ENCODE measurements at regions not wholly inside any gene's neighbourhood (a gene's known extent, or its start where the extent isn't known, plus 50 kb on each side); places are given as distances from the start of the nearest gene placed in this dataset.

DNA sequence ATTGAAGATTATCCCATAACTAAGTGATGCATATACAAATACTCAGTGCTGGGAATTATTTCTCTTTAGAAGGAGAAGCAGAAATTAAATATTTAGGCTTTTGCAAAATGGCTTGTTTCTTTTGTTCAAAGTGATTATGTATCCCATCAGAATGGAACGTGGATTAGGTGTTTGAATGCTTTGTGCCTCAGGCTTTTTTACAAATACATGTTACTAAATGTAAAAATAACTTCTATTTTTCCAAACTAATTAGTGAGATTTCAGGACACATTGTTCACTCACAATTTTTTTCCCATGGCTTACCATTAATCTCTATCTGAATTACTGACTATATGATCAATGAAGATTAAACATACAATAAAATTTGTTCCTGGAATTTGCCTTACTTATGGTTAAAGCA is 925.9 kb upstream of the CITED2 start:
- H3K4me1 ChIP-seq (ENCODE audit: control insufficient read depth, insufficient read depth, low read length), result no peaks in the 10 kb centered on the region
- H3K9me3 ChIP-seq (replicated peaks; ENCODE audit: low read length), result no peaks in the 10 kb centered on the region
- no peaks in the 10 kb centered on the region for H3K36me3 ChIP-seq (ENCODE audit: insufficient read depth, low read length)
- no peaks in the 10 kb centered on the region for H3K27me3 ChIP-seq (ENCODE audit: control insufficient read depth, insufficient read depth, low read length)
- H3K4me2 ChIP-seq (ENCODE audit: low read length), result no peak overlapping the region
- H3K9ac ChIP-seq (ENCODE audit: low read depth, low read length), result no peak overlapping the region
- no peak overlapping the region for H3K4me3 ChIP-seq (ENCODE audit: low read length)

DNA sequence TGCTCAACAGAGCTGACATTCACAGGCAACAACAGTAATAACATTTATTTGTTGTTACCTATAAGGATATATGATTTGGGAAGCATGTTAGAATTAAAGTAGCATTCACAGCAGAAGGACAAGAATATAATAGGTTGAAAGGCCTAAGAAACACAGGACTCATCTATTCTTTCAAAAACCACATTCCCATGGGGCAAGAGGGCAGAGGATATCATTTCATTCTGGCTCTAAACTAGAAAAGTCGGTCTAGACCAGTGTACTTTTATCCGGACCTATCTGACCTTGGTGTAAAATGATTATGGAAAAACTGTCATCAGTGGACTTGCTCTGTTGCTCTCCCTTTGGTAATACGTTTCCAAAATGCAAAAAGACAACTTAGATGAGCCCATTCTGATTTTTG is 914.7 kb upstream of the CITED2 start:
- H3K4me2 ChIP-seq (ENCODE audit: low read length), result no peak overlapping the region
- no peak overlapping the region for H3K4me3 ChIP-seq (ENCODE audit: low read length)
- H3K4me1 ChIP-seq (ENCODE audit: control insufficient read depth, insufficient read depth, low read length), result peaks cover 10% of the 10 kb centered on the region

DNA sequence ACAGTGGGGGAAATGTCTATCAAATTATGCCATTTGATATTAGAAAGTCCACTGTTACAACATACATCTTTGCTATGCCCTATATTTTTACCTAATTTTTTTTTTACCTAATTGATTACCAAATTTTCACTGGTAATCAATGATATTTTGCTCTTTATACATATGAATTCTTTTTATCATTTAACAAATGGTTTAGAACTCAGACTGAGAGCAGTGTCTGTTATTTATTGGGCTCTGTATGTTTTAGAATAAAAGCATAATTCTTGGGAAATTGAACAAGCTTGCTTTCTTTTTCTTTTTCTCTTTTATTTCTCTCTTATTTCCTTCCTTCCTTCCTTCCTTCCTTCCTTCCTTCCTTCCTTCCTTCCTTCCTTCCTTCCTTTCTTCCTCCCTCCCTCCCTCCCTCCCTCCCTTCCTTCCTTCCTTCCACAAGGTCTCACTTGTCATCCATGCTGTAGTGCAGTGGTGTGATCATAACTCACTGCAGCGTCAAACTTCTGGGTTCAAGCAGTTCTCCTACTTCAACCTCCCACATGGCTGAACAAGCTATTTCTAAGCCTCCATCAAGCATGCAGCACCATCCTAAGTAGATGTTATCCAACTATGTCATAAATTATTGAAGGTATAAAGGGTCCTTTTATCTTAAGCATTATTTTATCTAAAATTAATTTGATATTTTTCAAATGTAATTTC is 911.7 kb upstream of the CITED2 start:
- Histone ChIP-seq H3K27me3 (ENCODE audit: control insufficient read depth, insufficient read depth, low read length) (no peaks in the 10 kb centered on the region), H3K9me3 (replicated peaks; ENCODE audit: low read length) (no peaks in the 10 kb centered on the region), H3K4me2 (ENCODE audit: low read length) (no peak overlapping the region), H3K4me3 (ENCODE audit: low read length) (no peak overlapping the region), H3K9ac (ENCODE audit: low read depth, low read length) (no peak overlapping the region), H3K4me1 (ENCODE audit: control insufficient read depth, insufficient read depth, low read length) (peaks cover 10% of the 10 kb centered on the region), H3K36me3 (ENCODE audit: insufficient read depth, low read length) (no peaks in the 10 kb centered on the region)

More for the DNA sequence above, 914.7 kb upstream of the CITED2 start:
- H3K27me3 ChIP-seq (ENCODE audit: control insufficient read depth, insufficient read depth, low read length), result no peaks in the 10 kb centered on the region
- H3K9ac ChIP-seq (ENCODE audit: low read depth, low read length), result no peak overlapping the region
- no peaks in the 10 kb centered on the region for H3K36me3 ChIP-seq (ENCODE audit: insufficient read depth, low read length)
- H3K9me3 ChIP-seq (replicated peaks; ENCODE audit: low read length), result no peaks in the 10 kb centered on the region

DNA sequence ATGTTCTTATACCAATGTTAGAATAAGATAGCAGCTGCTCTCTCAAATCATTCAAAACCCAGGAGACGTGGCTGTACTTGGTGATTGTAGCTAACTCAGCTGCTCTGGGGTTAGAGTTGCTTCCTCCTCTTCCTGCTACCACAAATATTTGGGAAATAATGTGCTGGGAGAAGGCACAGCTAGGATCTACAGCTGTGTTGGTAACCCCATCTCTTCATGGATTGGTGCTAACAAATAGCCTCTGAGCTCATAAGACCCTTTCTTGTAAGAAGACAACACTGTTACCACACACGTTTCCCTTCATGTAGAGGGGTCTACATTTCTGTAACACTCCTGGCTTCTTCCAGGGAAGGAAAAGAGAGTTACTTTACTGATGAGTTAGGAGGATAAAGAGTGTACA is 911.0 kb upstream of the CITED2 start:
- Histone ChIP-seq H3K4me2 (ENCODE audit: low read length) (peak overlapping the region; percentile 12), H3K4me3 (ENCODE audit: low read length) (no peak overlapping the region), H3K4me1 (ENCODE audit: control insufficient read depth, insufficient read depth, low read length) (peaks cover 10% of the 10 kb centered on the region), H3K9ac (ENCODE audit: low read depth, low read length) (peak overlapping the region; percentile 36), H3K9me3 (replicated peaks; ENCODE audit: low read length) (no peaks in the 10 kb centered on the region), H3K27me3 (ENCODE audit: control insufficient read depth, insufficient read depth, low read length) (no peaks in the 10 kb centered on the region), H3K36me3 (ENCODE audit: insufficient read depth, low read length) (no peaks in the 10 kb centered on the region)

DNA sequence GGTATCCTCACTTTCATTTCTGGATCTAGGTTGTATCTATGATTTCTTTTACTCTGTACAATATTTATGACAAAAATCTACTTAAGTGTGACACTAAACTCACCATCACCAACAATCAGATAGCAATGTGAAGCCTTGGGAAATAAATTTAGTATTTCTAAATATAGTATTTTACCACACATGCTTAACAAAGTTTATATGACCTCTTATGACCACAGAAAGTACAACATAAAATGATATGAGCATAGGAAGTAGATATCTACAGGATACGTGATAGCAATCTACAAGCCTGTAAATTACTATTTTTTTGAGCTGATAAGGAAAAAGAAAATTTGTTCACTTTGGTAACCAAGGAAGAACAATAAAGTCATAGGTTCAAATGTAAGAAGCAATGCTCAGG is 910.4 kb upstream of the CITED2 start:
- no peaks in the 10 kb centered on the region for H3K36me3 ChIP-seq (ENCODE audit: insufficient read depth, low read length)
- no peaks in the 10 kb centered on the region for H3K27me3 ChIP-seq (ENCODE audit: control insufficient read depth, insufficient read depth, low read length)
- no peaks in the 10 kb centered on the region for H3K9me3 ChIP-seq (replicated peaks; ENCODE audit: low read length)
- no peak overlapping the region for H3K4me3 ChIP-seq (ENCODE audit: low read length)
- H3K4me1 ChIP-seq (ENCODE audit: control insufficient read depth, insufficient read depth, low read length), result peaks cover 10% of the 10 kb centered on the region
- H3K4me2 ChIP-seq (ENCODE audit: low read length), result no peak overlapping the region
- H3K9ac ChIP-seq (ENCODE audit: low read depth, low read length), result peak overlapping the region; percentile 36

DNA sequence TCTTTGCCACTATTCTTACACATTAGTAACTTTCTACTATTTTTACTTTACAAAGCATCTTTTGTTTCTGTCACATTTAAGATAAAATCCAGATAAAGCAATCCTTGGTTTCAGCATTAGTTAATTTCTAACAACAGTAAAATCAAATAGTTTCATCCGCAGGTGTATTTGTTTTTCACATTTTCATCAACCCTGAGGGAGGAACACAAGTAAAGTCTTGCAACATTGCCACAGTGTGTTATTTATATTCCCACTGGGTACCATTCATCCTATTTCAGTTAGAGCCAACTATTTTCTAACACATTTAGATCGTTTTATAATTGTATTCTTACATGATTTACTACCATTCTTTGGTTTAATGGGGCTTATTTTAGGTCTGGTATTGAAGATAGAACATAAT is 908.7 kb upstream of the CITED2 start:
- no peak overlapping the region for H3K4me3 ChIP-seq (ENCODE audit: low read length)
- no peaks in the 10 kb centered on the region for H3K27me3 ChIP-seq (ENCODE audit: control insufficient read depth, insufficient read depth, low read length)
- H3K36me3 ChIP-seq (ENCODE audit: insufficient read depth, low read length), result no peaks in the 10 kb centered on the region
- H3K9me3 ChIP-seq (replicated peaks; ENCODE audit: low read length), result no peaks in the 10 kb centered on the region
- no peak overlapping the region for H3K4me2 ChIP-seq (ENCODE audit: low read length)
- H3K4me1 ChIP-seq (ENCODE audit: control insufficient read depth, insufficient read depth, low read length), result peaks cover 10% of the 10 kb centered on the region
- no peak overlapping the region for H3K9ac ChIP-seq (ENCODE audit: low read depth, low read length)

DNA sequence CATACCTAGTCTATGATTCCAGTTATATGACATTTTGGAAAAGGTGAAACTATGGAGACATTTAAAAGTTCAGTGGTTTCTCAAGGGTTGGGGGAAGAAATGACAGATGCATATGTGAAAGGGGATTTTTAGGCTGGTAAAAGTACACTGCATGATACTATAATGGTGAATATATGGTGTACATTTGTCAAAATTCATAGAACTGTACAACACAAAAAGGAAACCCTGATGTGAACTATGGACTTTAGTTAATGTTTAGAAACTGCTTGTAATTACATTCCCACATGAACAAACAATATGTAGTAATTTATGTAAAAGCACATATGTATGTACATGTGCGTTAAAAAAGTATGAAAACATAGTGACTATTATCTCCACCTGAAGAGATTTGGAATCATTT is 907.3 kb upstream of the CITED2 start:
- no peaks in the 10 kb centered on the region for H3K9me3 ChIP-seq (replicated peaks; ENCODE audit: low read length)
- H3K9ac ChIP-seq (ENCODE audit: low read depth, low read length), result no peak overlapping the region
- H3K4me1 ChIP-seq (ENCODE audit: control insufficient read depth, insufficient read depth, low read length), result peaks cover 10% of the 10 kb centered on the region
- no peak overlapping the region for H3K4me2 ChIP-seq (ENCODE audit: low read length)
- no peak overlapping the region for H3K4me3 ChIP-seq (ENCODE audit: low read length)
- no peaks in the 10 kb centered on the region for H3K27me3 ChIP-seq (ENCODE audit: control insufficient read depth, insufficient read depth, low read length)
- no peaks in the 10 kb centered on the region for H3K36me3 ChIP-seq (ENCODE audit: insufficient read depth, low read length)

DNA sequence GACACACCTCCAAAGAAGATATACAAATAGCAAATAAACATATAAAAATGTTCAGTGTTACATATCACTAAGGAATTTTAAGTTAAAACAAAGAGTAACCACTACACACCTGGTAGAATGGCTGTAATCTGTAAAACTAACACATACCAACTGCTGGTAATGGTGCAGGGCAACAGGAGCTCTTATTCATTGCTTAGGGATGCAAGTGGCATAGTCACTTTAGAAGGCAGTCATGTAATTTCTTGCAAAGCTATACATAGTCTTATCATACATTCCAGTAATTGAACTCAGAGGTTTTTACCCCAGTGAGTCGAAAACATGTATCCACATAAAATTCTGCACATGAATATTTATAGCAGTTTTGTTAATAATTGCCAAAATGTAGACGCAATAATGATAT is 906.8 kb upstream of the CITED2 start:
- Histone ChIP-seq H3K4me3 (ENCODE audit: low read length) (no peak overlapping the region), H3K9ac (ENCODE audit: low read depth, low read length) (no peak overlapping the region), H3K36me3 (ENCODE audit: insufficient read depth, low read length) (no peaks in the 10 kb centered on the region), H3K27me3 (ENCODE audit: control insufficient read depth, insufficient read depth, low read length) (no peaks in the 10 kb centered on the region), H3K9me3 (replicated peaks; ENCODE audit: low read length) (no peaks in the 10 kb centered on the region), H3K4me2 (ENCODE audit: low read length) (no peak overlapping the region), H3K4me1 (ENCODE audit: control insufficient read depth, insufficient read depth, low read length) (peaks cover 10% of the 10 kb centered on the region)

DNA sequence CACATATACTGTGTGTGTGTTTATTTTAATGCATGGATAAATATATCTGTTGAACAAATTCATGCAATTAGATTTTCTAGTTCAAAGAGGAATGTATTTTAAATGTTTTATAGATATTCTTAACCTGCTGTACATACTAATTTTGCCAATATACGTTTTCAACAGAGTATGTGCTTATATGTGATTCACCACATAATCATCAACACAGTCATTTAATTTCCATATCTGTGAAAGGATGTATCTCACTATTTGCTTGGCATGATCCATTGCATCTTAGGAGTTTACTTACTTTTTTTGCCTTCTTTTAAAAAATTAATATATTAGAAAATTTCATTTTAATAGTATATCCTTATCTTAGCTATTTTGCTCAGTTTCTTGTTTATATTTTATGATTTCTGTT is 902.3 kb upstream of the CITED2 start:
- H3K36me3 ChIP-seq (ENCODE audit: insufficient read depth, low read length), result no peaks in the 10 kb centered on the region
- no peak overlapping the region for H3K9ac ChIP-seq (ENCODE audit: low read depth, low read length)
- H3K9me3 ChIP-seq (replicated peaks; ENCODE audit: low read length), result no peaks in the 10 kb centered on the region
- H3K27me3 ChIP-seq (ENCODE audit: control insufficient read depth, insufficient read depth, low read length), result no peaks in the 10 kb centered on the region
- H3K4me2 ChIP-seq (ENCODE audit: low read length), result no peak overlapping the region
- H3K4me3 ChIP-seq (ENCODE audit: low read length), result no peak overlapping the region
- H3K4me1 ChIP-seq (ENCODE audit: control insufficient read depth, insufficient read depth, low read length), result no peaks in the 10 kb centered on the region

DNA sequence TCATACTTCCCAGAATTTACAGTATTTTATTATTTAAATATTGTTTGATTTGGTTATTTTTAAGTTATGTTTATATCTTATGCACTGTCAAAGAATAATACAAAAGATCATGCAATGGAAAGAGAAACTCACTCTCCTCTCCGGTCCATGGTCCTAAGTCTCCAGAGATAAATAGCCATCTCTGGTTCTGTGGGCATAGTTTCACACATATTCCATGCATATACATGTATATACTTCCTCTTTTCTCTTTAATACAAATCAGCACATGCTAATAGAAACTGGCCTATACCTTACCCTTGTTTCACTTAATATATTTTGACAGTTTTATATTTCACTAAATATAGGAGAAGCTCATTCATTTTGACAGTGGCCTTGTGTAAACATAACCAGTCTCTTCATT is 901.7 kb upstream of the CITED2 start:
- Histone ChIP-seq H3K9me3 (replicated peaks; ENCODE audit: low read length) (no peaks in the 10 kb centered on the region), H3K36me3 (ENCODE audit: insufficient read depth, low read length) (no peaks in the 10 kb centered on the region), H3K4me3 (ENCODE audit: low read length) (no peak overlapping the region), H3K4me2 (ENCODE audit: low read length) (no peak overlapping the region), H3K27me3 (ENCODE audit: control insufficient read depth, insufficient read depth, low read length) (no peaks in the 10 kb centered on the region), H3K4me1 (ENCODE audit: control insufficient read depth, insufficient read depth, low read length) (no peaks in the 10 kb centered on the region), H3K9ac (ENCODE audit: low read depth, low read length) (no peak overlapping the region)

DNA sequence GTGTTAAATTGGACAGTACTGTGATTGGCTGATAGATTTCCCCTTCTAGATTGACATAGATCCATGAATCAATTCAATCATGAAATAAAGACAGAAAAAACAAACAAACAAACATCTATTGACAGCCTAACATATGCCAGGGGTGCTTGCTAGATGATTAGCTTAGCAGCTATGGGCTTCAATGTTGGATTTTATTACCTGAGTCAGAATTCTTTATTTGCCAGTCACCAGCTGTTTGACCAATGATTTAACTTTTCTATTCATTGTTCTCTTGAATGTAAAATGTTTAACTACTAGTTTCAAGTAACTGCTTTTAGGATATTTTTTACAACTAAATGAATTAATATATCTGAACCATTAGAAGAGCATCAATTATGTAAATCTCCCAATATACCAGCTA is 901.3 kb upstream of the CITED2 start:
- Histone ChIP-seq H3K9ac (ENCODE audit: low read depth, low read length) (no peak overlapping the region), H3K4me2 (ENCODE audit: low read length) (no peak overlapping the region), H3K36me3 (ENCODE audit: insufficient read depth, low read length) (no peaks in the 10 kb centered on the region), H3K4me1 (ENCODE audit: control insufficient read depth, insufficient read depth, low read length) (no peaks in the 10 kb centered on the region), H3K27me3 (ENCODE audit: control insufficient read depth, insufficient read depth, low read length) (no peaks in the 10 kb centered on the region), H3K4me3 (ENCODE audit: low read length) (no peak overlapping the region), H3K9me3 (replicated peaks; ENCODE audit: low read length) (no peaks in the 10 kb centered on the region)

DNA sequence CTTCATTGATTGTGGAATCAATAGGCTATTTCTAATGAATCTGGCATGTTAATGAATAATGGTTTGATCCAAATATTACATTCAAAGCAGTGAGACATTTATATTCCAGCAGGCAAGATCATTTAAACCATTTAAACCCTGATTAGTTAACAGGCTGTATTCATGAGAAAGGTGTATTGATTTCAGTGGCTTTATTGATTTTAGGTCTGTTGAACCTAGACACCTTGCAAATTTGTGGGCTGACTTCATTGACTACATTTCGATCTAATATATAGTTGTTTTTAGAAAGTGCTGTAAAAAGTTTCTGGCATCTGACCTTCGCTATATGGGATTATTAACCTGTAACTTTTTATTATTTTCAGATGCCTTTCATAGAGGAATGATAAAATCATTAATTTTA is 900.1 kb upstream of the CITED2 start:
- no peak overlapping the region for H3K4me3 ChIP-seq (ENCODE audit: low read length)
- H3K27me3 ChIP-seq (ENCODE audit: control insufficient read depth, insufficient read depth, low read length), result no peaks in the 10 kb centered on the region
- no peaks in the 10 kb centered on the region for H3K9me3 ChIP-seq (replicated peaks; ENCODE audit: low read length)
- H3K4me1 ChIP-seq (ENCODE audit: control insufficient read depth, insufficient read depth, low read length), result peaks cover 6% of the 10 kb centered on the region
- no peak overlapping the region for H3K9ac ChIP-seq (ENCODE audit: low read depth, low read length)
- H3K4me2 ChIP-seq (ENCODE audit: low read length), result no peak overlapping the region
- H3K36me3 ChIP-seq (ENCODE audit: insufficient read depth, low read length), result no peaks in the 10 kb centered on the region

Data from skeletal muscle satellite cell (primary cell).